22Rv1 (cell line): ENCODE measurements at regions not wholly inside any gene's neighbourhood (a gene's known extent, or its start where the extent isn't known, plus 50 kb on each side); places are given as distances from the start of the nearest gene placed in this dataset.

ENCODE experiments used
- ZFX ChIP-seq: fragments of 450-650 bp; IDR thresholded peaks from 2 replicates; pipeline ENCODE4 v1.6.1; 2017; ENCODE audit warnings: antibody characterized with exemption, borderline replicate concordance
- TF ChIP-seq, protein P1 (sequence below): fragments of 450-650 bp; IDR thresholded peaks from 2 replicates; pipeline ENCODE4 v1.5.1; 2017; ENCODE audit warnings: mild to moderate bottlenecking

GRCh38 chr2:160914217-160914616 is 246.0 kb upstream of the TANK start:
- TF ChIP-seq, protein P1, sequence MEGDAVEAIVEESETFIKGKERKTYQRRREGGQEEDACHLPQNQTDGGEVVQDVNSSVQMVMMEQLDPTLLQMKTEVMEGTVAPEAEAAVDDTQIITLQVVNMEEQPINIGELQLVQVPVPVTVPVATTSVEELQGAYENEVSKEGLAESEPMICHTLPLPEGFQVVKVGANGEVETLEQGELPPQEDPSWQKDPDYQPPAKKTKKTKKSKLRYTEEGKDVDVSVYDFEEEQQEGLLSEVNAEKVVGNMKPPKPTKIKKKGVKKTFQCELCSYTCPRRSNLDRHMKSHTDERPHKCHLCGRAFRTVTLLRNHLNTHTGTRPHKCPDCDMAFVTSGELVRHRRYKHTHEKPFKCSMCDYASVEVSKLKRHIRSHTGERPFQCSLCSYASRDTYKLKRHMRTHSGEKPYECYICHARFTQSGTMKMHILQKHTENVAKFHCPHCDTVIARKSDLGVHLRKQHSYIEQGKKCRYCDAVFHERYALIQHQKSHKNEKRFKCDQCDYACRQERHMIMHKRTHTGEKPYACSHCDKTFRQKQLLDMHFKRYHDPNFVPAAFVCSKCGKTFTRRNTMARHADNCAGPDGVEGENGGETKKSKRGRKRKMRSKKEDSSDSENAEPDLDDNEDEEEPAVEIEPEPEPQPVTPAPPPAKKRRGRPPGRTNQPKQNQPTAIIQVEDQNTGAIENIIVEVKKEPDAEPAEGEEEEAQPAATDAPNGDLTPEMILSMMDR, result no peak
- no peak for TF ChIP-seq ZFX
